GM12878 (cell line): ENCODE measurements at regions not wholly inside any gene's neighbourhood (a gene's known extent, or its start where the extent isn't known, plus 50 kb on each side); places are given as distances from the start of the nearest gene placed in this dataset.

Experiments
- ATAC-seq: fragments of 200-7000 bp; cut with Tn5 transposase; 3 replicates; pipeline ENCODE4 v1.9.1; 2020; ENCODE audit warnings: mild to moderate bottlenecking, moderate library complexity
- BruUV-seq: library from RNA; stranded (reverse); fragments of 400-500 nt; replicated peaks from 2 replicates; lab custom pipeline; 2021; lab: Mats Ljungman, UMichigan
- CTCF ChIA-PET: fragments of 300-600 bp; sonication (Branson Sonifier 250); formaldehyde crosslinking; extraction: SDS; loops from one replicate; lab custom pipeline; 2021; ENCODE audit warnings: inconsistent platforms; lab: Yijun Ruan, JAX
- POLR2A ChIA-PET: fragments of 350-600 bp; formaldehyde crosslinking; extraction: SDS; loops from one replicate; lab custom pipeline; 2021; ENCODE audit warnings: inconsistent platforms; lab: Charles Lee
- RAD21 ChIA-PET: fragments of 300-600 bp; sonication (Branson Sonifier 250); formaldehyde crosslinking; loops from one replicate; lab custom pipeline; 2023; ENCODE audit warnings: antibody characterized with exemption; ENCODE audit not compliant: unreplicated experiment; lab: Charles Lee
- SMC1A ChIA-PET: fragments of 300-600 bp; sonication (Branson Sonifier 250); formaldehyde crosslinking; loops from one replicate; lab custom pipeline; 2023; ENCODE audit not compliant: unreplicated experiment, uncharacterized antibody; lab: Charles Lee
- DNase-seq: peaks from one replicate; pipeline ENCODE4 v3.0.0-alpha.2; 2011; ENCODE audit warnings: low read depth, low spot score
- FAIRE-seq: peaks from 3 replicates; lab custom pipeline; 2011; peaks lifted over from hg19 to GRCh38; lab: Jason Lieb, UNC
- H2AFZ ChIP-seq: 2 replicates; pipeline ENCODE4 v1.6.0; 2011; ENCODE audit warnings: low read depth, low read length, control low read depth; ENCODE audit not compliant: control insufficient read depth
- H3K27ac ChIP-seq: 2 replicates; pipeline ENCODE4 v1.5.1; 2011; ENCODE audit warnings: control low read depth; ENCODE audit not compliant: control insufficient read depth, insufficient read depth
- H3K27me3 ChIP-seq, 2 experiments: replicated peaks in 1 of 2; 2 replicates each; pipeline versions ENCODE4 v1.6.0 to v1.6.1; 2011; ENCODE audit warnings: low read length in 1 of 2; ENCODE audit not compliant: control insufficient read depth in 2 of 2, insufficient read depth in 2 of 2
- H3K36me3 ChIP-seq, 2 experiments: 2 replicates each; pipeline ENCODE4 v1.5.1; 2011; ENCODE audit warnings: low read length in 1 of 2; ENCODE audit not compliant: control insufficient read depth in 2 of 2, insufficient read depth in 2 of 2
- H3K4me1 ChIP-seq: 2 replicates; pipeline ENCODE4 v1.6.1; 2011; ENCODE audit warnings: mild to moderate bottlenecking, low read length, moderate library complexity, mixed read lengths; ENCODE audit not compliant: control insufficient read depth, insufficient read depth
- H3K4me2 ChIP-seq: 2 replicates; pipeline ENCODE4 v1.6.0; 2011; ENCODE audit warnings: control low read depth; ENCODE audit not compliant: control insufficient read depth, insufficient read depth
- H3K4me3 ChIP-seq: fragments of 200-600 bp; sonication (generic); 2 replicates; pipeline ENCODE4 v1.5.1; 2016
- H3K79me2 ChIP-seq: 2 replicates; pipeline ENCODE4 v1.6.0; 2011; ENCODE audit warnings: low read length; ENCODE audit not compliant: control insufficient read depth, insufficient read depth
- H3K9ac ChIP-seq: 2 replicates; pipeline ENCODE4 v1.8.0; 2011; ENCODE audit warnings: low read length, control low read depth, mixed read lengths; ENCODE audit not compliant: control insufficient read depth, insufficient read depth
- H3K9me3 ChIP-seq: replicated peaks from 3 replicates; pipeline ENCODE4 v1.5.1; 2011; ENCODE audit warnings: mild to moderate bottlenecking, low read length; ENCODE audit not compliant: control insufficient read depth, insufficient read depth
- H4K20me1 ChIP-seq: 2 replicates; pipeline ENCODE4 v1.6.0; 2011; ENCODE audit not compliant: control insufficient read depth, insufficient read depth
- ATF7 ChIP-seq: fragments of 450-650 bp; IDR thresholded peaks from 2 replicates; pipeline ENCODE4 v1.6.1; 2016; ENCODE audit warnings: low read depth, mild to moderate bottlenecking
- CHD1 ChIP-seq: IDR thresholded peaks from 2 replicates; pipeline ENCODE4 v1.6.1; 2012; ENCODE audit warnings: low read depth, low read length, improper control_type of control experiment
- CREM ChIP-seq: IDR thresholded peaks from 2 replicates; pipeline ENCODE4 v1.6.1; 2014; ENCODE audit warnings: antibody characterized with exemption, low read depth
- ETV6 ChIP-seq, 2 experiments: fragments of 450-650 bp in 1 of 2; IDR thresholded peaks in 1 of 2; conservative IDR thresholded peaks in 1 of 2; 2 replicates each; pipeline ENCODE4 v1.6.1; 2014; ENCODE audit warnings: antibody characterized with exemption in 1 of 2, borderline replicate concordance in 1 of 2, low read depth in 1 of 2, mild to moderate bottlenecking in 1 of 2, moderate library complexity in 1 of 2
- IKZF2 ChIP-seq, 2 experiments: fragments of 450-650 bp; IDR thresholded peaks; 2 replicates each; pipeline ENCODE4 v1.6.1; 2017; ENCODE audit warnings: mild to moderate bottlenecking in 2 of 2, moderate library complexity in 2 of 2
- LARP7 ChIP-seq: fragments of 450-650 bp; IDR thresholded peaks from 2 replicates; pipeline ENCODE4 v1.6.1; 2017; ENCODE audit warnings: mild to moderate bottlenecking
- MTA2 ChIP-seq: fragments of 450-650 bp; IDR thresholded peaks from 2 replicates; pipeline ENCODE4 v1.6.1; 2016; ENCODE audit warnings: low read depth, mild to moderate bottlenecking, moderate library complexity
- NR2C1 ChIP-seq: fragments of 450-650 bp; IDR thresholded peaks from 2 replicates; pipeline ENCODE4 v1.6.1; 2017; ENCODE audit warnings: antibody characterized with exemption, mild to moderate bottlenecking, moderate library complexity
- NR2F1 ChIP-seq: fragments of 450-650 bp; conservative IDR thresholded peaks from 2 replicates; pipeline ENCODE4 v1.6.1; 2017; ENCODE audit warnings: mild to moderate bottlenecking
- RAD51 ChIP-seq: fragments of 450-650 bp; IDR thresholded peaks from 2 replicates; pipeline ENCODE4 v1.6.1; 2016; ENCODE audit warnings: moderate library complexity, mild to moderate bottlenecking, inconsistent platforms
- RUNX3 ChIP-seq: IDR thresholded peaks from 2 replicates; pipeline ENCODE4 v1.6.1; 2012; ENCODE audit warnings: low read length, inconsistent platforms
- SUPT20H ChIP-seq: IDR thresholded peaks from 2 replicates; pipeline ENCODE4 v1.6.1; 2011; ENCODE audit warnings: low read depth, mild to moderate bottlenecking, low read length, moderate library complexity, borderline replicate concordance; ENCODE audit not compliant: control insufficient read depth
- YBX1 ChIP-seq: fragments of 450-650 bp; IDR thresholded peaks from 2 replicates; pipeline ENCODE4 v1.6.1; 2016; ENCODE audit warnings: antibody characterized with exemption
- ZNF217 ChIP-seq: fragments of 450-650 bp; IDR thresholded peaks from 2 replicates; pipeline ENCODE4 v1.6.1; 2017; ENCODE audit warnings: antibody characterized with exemption, mild to moderate bottlenecking
- ZNF384 ChIP-seq: IDR thresholded peaks from 2 replicates; pipeline ENCODE4 v1.6.1; 2012; ENCODE audit warnings: low read depth, mild to moderate bottlenecking, low read length, improper control_type of control experiment, borderline replicate concordance
- WGBS: methylation state at CpG from one replicate; pipeline ENCODE4 v1.1.6; 2016; ENCODE audit warnings: low lambda C conversion rate; ENCODE audit not compliant: insufficient replicate concordance, insufficient coverage; ENCODE audit errors: missing lambda C conversion rate; 5-methylcytosine and 5-hydroxymethylcytosine counted together
- in situ Hi-C: fragments of 300-500 bp; cut with MboI; formaldehyde crosslinking; loops from 9 replicates; pipeline ENCODE4 v1.14.3; 2018; ENCODE audit warnings: mixed read lengths
- intact Hi-C: fragments of 100-400 bp; cut with micrococcal nuclease; formaldehyde crosslinking; loops from one replicate; pipeline ENCODE4 v1.14.2; 2022; ENCODE audit not compliant: unreplicated experiment
- TF ChIP-seq, protein P1 (sequence below): fragments of 450-650 bp; IDR thresholded peaks from 2 replicates; pipeline ENCODE4 v1.6.1; 2017; ENCODE audit warnings: mild to moderate bottlenecking

DNA sequence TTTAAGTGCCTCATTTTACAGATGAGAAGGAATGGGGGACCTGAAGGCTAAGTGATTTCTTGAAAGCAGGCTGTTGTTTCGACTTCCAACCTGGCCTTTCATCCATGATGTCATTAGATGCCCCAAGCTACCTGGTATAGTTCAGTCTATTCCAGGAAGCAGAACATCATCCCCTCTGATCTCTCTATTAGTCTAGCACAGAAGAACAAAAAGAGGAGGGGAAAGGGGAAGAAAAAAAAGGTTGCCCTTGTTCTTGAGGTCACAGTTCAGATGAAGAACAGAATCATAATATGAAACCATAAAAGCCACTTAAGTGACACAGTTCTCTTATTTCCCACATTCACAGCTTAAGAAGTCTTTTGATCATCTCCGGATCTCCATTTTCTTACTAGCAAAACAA is 386.2 kb upstream of the HNRNPA3 start:
- Histone ChIP-seq H3K27ac (no peak overlapping the region), H3K4me1 (no peaks in the 10 kb centered on the region), H3K9ac (no peak overlapping the region), H3K4me2 (no peak overlapping the region), H3K27me3 (no peaks in the 10 kb centered on the region), H3K36me3 (no peaks in the 10 kb centered on the region), H3K79me2 (no peaks in the 10 kb centered on the region), H4K20me1 (no peaks in the 10 kb centered on the region), H3K9me3 (no peaks in the 10 kb centered on the region), H3K4me3 (no peak overlapping the region), H2AFZ (no peak overlapping the region)
- ChIA-PET SMC1A (interaction anchor here (0.9 to 7.9 kb wide), 5 partner anchors 13 to 456 kb away, joined by 3 to 40 read pairs (median 3); no protein-coding TSS in a partner anchor), CTCF (interaction anchor here (0.9 to 15.4 kb wide), 8 partner anchors 9 to 371 kb away, joined by 3 to 250 read pairs (median 4); no protein-coding TSS in a partner anchor), RAD21 (interaction anchor here (2.1 kb wide), 1 partner anchor 322 kb away, joined by 8 read pairs; no protein-coding TSS in a partner anchor), POLR2A (no interaction called here)
- no peak for DNase-seq
- ATAC-seq, result peak; percentile 73
- no TSS peak for BruUV-seq
- intact Hi-C loops (loop anchor here (5.0 kb wide), 1 partner anchor 106 kb away; no protein-coding TSS in a partner anchor), in situ Hi-C loops (loop anchor here (10.0 kb wide), 1 partner anchor 702 kb away; the partner anchor contains the start of genes HOXD8 and HOXD9)
- 2% methylated on average over 2 of the region's 2 CpGs for WGBS
- TF ChIP-seq, protein P1, sequence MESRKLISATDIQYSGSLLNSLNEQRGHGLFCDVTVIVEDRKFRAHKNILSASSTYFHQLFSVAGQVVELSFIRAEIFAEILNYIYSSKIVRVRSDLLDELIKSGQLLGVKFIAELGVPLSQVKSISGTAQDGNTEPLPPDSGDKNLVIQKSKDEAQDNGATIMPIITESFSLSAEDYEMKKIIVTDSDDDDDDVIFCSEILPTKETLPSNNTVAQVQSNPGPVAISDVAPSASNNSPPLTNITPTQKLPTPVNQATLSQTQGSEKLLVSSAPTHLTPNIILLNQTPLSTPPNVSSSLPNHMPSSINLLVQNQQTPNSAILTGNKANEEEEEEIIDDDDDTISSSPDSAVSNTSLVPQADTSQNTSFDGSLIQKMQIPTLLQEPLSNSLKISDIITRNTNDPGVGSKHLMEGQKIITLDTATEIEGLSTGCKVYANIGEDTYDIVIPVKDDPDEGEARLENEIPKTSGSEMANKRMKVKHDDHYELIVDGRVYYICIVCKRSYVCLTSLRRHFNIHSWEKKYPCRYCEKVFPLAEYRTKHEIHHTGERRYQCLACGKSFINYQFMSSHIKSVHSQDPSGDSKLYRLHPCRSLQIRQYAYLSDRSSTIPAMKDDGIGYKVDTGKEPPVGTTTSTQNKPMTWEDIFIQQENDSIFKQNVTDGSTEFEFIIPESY, result no peak
- TF ChIP-seq NR2F1 (peak; percentile 63), MTA2 (peak; percentile 51; the same call in 1 of the 2 replicates), ZNF384 (peak; percentile 11; the same call in 1 of the 2 replicates), IKZF2 (IDR thresholded peaks at IDR 0.05) (peak; percentile 12 to 30; a peak in 2 of 4 replicates), CREM (no peak), YBX1 (no peak), ZNF217 (0 out of 2 replicates have a peak, but pooled peaks have one; percentile 14), RUNX3 (peak; percentile 39; the same call in 1 of the 2 replicates), NR2C1 (peak; percentile 54; the same call in 1 of the 2 replicates), SUPT20H (no peak), LARP7 (no peak), RAD51 (no peak), CHD1 (no peak), ETV6 (conservative IDR thresholded peaks at IDR 0.05 in 1 of 2, IDR thresholded peaks at IDR 0.05 in 1 of 2; ENCODE audit: borderline replicate concordance in 1 of 2, low read depth in 1 of 2) (no peak), ATF7 (peak; percentile 60; the same call in 1 of the 2 replicates)
- FAIRE-seq, result no peak
